Eye (tissue), 1 donor: ENCODE measurements at regions not wholly inside any gene's neighbourhood (a gene's known extent, or its start where the extent isn't known, plus 50 kb on each side); places are given as distances from the start of the nearest gene placed in this dataset.
"Not testable (repeated sequence)": the region's sequence is repeated elsewhere in the genome, so short reads cannot be mapped to it uniquely, and the experiment has no call there.

ENCODE experiments used
- DNase-seq: peaks from one replicate; pipeline ENCODE4 v3.0.0-alpha.2; 2015

DNA sequence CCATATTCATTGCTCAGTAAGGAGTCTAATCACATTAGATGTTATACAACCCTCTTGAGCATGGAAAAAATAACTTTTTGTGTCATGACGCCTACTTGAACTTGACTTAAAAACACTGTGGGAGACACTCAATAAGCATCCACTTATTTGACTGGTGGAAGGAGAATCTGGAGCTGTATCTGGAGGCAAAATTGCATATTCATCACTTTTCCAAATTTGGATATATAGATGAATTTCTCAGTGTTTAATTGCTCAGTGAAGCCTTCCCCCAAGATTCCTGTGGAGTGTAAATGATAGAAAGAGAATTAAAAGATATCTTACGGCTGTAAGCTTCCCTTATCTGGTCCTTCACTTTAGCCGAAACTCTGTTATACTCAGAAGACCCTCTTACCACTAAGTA, 610.7 kb upstream of the ADGRL2 start:
- no peak for DNase-seq

- no peak for DNase-seq
Observed at GRCh38 chr1:81187635-81188034, 613.1 kb upstream of the ADGRL2 start.

DNA sequence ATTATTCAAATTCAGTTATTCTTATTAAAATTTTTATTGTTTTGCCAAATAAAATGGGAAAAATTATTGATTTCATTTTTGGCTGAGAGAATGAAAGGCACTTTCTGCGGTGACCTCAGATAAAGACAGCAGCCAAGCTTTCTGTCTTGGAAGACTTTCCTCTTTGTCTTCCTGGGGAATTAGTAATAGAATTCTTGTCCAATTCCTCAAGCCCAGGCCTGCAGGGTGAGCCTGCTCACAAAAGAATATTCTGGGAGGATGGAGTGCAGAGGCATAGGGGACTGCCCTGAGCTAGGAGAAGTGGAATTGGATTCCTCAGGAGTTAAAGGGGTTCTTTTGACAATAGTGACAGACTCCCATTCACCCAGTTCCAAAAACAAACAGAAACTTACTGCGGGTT, 614.5 kb upstream of the ADGRL2 start:
- no peak for DNase-seq

GRCh38 chr1:81183553-81183952, 617.2 kb upstream of the ADGRL2 start:
- DNase-seq: no peak

- DNase-seq: no peak
Observed at GRCh38 chr1:81183051-81183450, 617.7 kb upstream of the ADGRL2 start.

DNA sequence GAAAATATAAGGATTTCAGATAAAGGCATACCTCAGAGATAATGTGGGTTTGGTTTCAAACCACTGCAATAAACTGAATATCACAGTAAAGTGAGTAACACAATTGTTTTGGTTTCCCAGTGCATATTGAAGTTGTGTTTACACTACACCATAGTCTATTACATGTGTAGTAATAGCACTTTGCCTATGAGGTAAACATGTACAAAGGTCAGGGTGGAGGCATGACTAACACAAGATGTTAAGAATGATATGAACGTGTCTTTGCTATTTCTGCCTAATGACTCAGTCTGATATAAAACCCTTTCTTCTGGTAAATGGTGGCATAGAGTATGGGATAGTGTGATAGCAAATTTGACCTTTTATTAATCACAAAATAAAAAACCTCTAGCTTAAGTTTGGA, 621.5 kb upstream of the ADGRL2 start:
- DNase-seq: no peak

DNA sequence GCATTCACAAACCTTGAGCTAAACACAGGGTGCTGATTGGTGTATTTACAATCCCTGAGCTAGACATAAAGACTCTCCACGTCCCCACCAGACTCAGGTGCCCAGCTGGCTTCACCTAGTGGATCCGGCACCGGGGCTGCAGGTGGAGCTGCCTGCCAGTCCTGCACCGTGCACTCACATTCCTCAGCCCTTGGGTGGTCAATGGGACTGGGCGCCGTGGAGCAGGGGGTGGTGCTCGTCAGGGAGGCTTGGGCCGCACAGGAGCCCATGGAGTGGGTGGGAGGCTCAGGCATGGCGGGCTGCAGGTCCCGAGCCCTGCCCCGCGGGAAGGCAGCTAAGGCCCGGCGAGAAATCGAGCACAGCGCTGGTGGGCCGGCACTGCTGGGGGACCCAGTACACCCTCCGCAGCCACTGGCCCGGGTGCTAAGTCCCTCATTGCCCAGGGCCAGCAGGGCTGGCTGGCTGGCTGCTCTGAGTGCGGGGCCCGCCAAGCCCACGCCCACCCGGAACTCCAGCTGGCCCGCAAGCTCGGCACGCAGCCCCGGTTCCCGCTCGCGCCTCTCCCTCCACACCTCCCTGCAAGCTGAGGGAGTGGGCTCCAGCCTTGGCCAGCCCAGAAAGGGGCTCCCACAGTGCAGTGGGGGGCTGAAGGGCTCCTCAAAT, 622.2 kb upstream of the ADGRL2 start:
- DNase-seq: not testable (repeated sequence)

GRCh38 chr1:81174811-81175476, 625.8 kb upstream of the ADGRL2 start:
- no peak for DNase-seq

DNA sequence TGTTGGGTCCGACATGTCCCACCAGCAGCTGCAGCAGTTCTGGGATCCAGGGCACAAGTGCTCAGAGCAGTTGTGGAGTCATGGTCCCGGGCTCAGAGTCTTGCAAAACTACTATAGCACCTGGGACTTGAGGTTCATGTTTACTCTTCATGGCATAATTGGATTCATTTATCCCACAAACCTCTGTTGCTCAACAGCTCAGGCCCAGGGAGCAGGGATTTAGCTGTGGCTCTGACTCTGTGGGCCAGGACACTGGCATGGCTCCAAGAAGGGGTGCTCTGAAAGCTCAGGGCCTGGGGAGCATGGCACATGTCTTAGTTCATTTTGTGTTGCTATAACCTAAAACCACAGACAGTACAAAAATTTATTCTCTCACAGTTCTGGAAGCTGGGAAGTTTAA, 626.7 kb upstream of the ADGRL2 start:
- DNase-seq: no peak

DNA sequence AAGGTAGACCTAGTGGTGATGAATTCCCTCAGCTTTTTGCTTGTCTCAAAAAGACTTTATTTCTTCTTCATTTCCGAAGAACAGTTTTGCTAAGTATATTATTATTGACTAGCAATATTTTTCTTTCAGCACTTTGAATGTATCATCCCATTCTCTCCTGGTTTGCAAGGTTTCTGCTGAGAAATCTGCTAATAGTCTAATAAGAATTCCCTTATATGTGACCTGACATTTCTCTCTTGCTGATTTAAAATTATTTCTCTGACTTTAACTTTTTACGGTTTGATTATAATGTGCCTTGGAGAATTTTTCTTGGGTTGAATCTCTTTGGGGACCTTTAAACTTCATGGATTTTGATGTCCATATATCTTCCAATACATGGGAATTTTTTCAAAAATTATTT, 628.3 kb upstream of the ADGRL2 start:
- DNase-seq: no peak

DNA sequence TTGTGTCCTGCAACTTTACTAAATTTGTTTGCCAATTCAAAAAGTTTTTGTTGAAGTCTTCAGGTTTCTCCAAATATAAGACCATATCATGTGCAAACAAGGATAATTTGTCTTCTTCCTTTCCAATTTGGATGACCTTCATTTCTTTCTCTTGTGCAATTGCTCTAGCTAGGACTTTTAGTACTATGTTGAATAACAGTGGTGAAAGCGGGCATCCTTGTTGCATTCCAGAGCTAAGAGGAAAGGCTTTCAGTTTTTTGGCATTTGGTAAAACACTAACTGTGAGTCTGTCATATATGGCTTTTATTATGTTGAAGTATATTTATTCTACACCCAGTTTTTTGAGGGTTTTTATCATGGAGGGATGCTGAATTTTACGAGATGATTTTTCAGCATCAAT, 630.0 kb upstream of the ADGRL2 start:
- DNase-seq: no peak

DNA sequence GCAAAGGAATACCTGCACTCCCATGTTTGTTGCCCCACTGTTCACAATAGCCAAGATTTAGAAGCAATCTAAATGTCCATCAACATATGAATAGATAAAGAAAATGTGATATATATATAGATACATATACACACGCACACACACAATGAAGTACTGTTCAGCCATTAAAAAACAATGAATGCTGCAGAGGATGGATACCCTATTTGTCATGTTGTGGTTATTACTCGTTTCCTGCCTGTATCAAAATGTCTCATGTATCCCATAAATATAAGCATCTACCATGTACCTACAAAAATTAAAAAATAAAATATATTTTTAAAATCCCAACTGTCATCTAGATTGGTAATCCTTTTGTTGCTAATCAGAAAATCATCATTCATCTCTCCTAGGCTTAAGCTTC, 634.8 kb upstream of the ADGRL2 start:
- no peak for DNase-seq

- DNase-seq: no peak
Observed at GRCh38 chr1:81160696-81161095, 640.0 kb upstream of the ADGRL2 start.

DNA sequence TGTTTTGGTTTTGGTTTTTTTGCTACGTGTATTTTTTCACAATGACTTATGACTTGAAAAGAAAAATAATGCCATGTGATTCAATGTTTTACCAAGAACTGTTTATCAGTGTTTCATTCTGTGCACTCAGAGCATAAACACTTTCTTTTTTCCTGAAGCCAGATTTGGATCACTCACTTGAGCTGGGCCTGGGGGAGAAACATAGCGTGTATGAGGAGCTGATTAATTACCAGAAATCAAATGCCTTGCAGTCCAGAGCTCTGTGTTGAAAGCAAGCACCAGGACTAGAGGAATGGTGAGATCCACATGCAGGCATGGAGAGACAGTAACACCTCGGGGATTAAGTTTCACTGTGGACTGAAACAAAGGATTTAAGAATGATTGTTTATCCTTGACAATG, 642.1 kb upstream of the ADGRL2 start:
- no peak for DNase-seq

DNA sequence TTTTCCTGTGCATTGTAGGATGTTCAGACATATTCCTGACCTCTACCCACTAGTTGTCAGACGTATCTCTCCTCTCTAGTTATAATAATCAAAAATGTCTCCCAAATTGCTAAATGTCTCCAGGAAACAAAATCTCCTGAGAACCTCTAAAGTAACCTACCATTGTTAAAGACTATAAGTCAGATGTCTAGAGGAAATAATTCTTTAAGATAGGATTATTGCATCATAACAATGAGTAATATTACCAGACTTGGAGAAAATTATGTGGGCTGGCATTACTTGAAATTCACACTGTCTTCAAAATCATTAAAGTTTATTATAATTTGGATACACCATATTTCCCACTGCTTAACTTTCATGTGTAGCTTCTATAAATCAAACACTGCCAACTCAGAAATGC, 643.0 kb upstream of the ADGRL2 start:
- no peak for DNase-seq

DNA sequence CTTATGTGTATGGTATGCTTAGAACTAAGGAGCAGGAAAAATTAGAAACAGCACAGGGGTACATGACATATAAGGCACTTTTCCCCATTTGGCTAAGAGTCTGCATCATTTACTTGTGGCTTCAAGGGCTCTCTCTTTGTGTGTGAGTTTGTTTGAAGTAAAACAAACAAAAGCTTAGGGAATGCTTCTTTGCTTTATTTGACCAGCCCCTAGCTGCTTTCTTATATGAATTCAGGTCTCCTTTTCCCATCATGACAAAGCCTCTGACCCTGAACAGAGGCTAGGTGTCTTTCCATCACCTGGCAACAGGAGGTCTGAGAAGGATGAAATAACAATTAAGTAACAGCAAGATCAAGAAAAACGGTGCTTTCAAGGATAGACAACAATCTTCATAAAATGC, 643.8 kb upstream of the ADGRL2 start:
- DNase-seq: no peak

DNA sequence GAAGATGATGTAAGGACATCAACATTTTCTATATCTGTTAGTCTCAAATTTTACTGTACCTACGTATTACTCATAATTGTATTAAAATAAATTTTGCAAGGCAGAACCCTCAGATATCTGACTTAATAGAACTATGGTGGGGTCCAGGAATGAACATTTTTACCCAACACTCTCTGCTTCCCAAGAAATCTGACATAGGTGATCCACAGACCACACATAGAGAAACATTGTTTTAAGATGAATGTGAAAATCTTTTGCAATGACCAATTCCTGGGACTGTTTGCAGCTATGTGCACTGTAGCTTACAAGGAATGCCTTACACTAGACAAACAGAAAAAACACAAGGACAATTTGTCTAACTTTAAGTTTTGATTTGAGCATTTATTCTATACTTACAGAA, 645.6 kb upstream of the ADGRL2 start:
- no peak for DNase-seq

DNA sequence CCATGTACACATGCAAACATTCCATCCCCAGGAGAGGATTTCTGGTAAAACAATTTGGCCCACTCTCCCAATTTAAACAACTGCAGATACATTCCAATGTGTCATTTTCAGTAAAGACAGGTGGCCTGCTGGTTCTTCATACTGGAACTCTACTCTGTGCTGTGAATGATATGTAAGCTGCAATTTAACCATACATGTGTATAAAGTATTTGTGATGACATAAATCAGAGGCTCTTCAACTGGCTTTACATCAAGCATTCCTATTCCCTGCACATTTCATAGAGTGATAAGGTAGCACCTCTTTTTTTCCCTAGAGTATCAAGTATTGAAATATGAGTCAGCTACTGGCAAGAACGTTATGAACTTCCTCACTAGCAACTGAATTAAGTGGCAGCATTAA, 649.5 kb upstream of the ADGRL2 start:
- no peak for DNase-seq

- no peak for DNase-seq
Observed at GRCh38 chr1:81149649-81150325, 650.9 kb upstream of the ADGRL2 start.

GRCh38 chr1:81144240-81144825, 656.4 kb upstream of the ADGRL2 start:
- DNase-seq: no peak

DNA sequence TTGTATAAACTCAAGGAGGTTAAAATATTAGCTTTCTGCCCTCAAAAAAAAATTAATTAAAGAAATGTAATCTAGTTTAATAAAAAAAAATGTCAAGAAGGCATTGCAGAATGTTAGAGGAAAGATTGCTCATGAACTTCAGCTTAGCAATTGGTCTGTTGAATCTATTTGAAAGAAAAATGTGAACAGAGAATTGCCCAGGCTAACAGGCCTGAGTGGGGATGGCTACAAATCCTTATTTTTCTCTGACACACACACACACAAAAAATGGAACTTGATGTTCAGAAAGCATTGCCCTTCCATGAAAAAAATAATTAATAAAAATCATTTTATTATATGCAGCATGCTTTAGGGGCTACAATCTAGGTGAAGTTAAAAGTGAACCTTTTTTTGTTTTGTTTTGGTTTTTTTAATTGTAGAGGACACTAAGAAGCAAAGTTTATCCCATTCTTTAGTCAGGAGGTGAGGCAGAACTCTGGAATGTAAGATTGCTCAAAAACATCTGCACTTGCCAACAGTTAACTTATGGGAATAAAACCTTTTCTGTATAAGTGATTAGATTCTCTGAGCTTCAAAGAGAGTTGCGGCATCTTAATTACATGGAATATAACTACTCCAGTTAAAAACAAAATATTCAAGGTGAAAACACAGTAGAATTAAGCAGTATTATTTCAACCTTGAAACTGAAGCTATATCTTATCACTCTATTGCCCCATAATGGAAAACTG, 658.5 kb upstream of the ADGRL2 start:
- DNase-seq: no peak

- DNase-seq: no peak
Observed at GRCh38 chr1:81135524-81135923, 665.2 kb upstream of the ADGRL2 start.

- no peak for DNase-seq
Observed at GRCh38 chr1:81129776-81130175, 671.0 kb upstream of the ADGRL2 start.
